Astrocyte (in vitro differentiated cells and primary cell): ENCODE measurements at regions not wholly inside any gene's neighbourhood (a gene's known extent, or its start where the extent isn't known, plus 50 kb on each side); places are given as distances from the start of the nearest gene placed in this dataset.

ENCODE experiments used
- CTCF ChIP-seq: IDR thresholded peaks from 2 replicates; pipeline ENCODE4 v1.5.1; 2011; ENCODE audit warnings: low read depth, mild to moderate bottlenecking, inconsistent platforms, low read length, moderate library complexity; ENCODE audit not compliant: insufficient read depth
- EZH2 ChIP-seq: IDR thresholded peaks from 2 replicates; pipeline ENCODE4 v1.6.1; 2012; ENCODE audit warnings: mild to moderate bottlenecking, low read length, inconsistent platforms; ENCODE audit not compliant: insufficient read depth

GRCh38 chr6:144361016-144361415 lies 75.9 kb downstream of the UTRN start:
- TF ChIP-seq CTCF = no peak
- no peak for TF ChIP-seq EZH2
